Smooth muscle cell (in vitro differentiated cells): ENCODE measurements at regions not wholly inside any gene's neighbourhood (a gene's known extent, or its start where the extent isn't known, plus 50 kb on each side); places are given as distances from the start of the nearest gene placed in this dataset.

Experiments
- DNase-seq: peaks from one replicate; lab custom pipeline; 2025; ENCODE audit not compliant: unreplicated experiment; lab: John Stamatoyannopoulos, UW
- H2AFZ ChIP-seq: fragments of 200-600 bp; sonication (generic); 2 replicates; pipeline ENCODE4 v1.6.0; 2016; ENCODE audit warnings: antibody characterized with exemption, low read depth, mild to moderate bottlenecking
- H3F3A ChIP-seq: fragments of 200-600 bp; sonication (generic); 2 replicates; pipeline ENCODE4 v1.6.0; 2017; ENCODE audit warnings: antibody characterized with exemption, low read depth
- H3K27ac ChIP-seq: fragments of 200-600 bp; sonication (generic); 2 replicates; pipeline ENCODE4 v1.5.1; 2016; ENCODE audit warnings: low read depth, mild to moderate bottlenecking
- H3K27me3 ChIP-seq: fragments of 200-600 bp; sonication (generic); 2 replicates; pipeline ENCODE4 v1.6.1; 2016; ENCODE audit warnings: low read depth, mild to moderate bottlenecking
- H3K36me3 ChIP-seq: fragments of 200-600 bp; sonication (generic); 2 replicates; pipeline ENCODE4 v1.5.1; 2016; ENCODE audit warnings: low read depth
- H3K4me1 ChIP-seq: fragments of 200-600 bp; sonication (generic); 2 replicates; pipeline ENCODE4 v1.5.1; 2016; ENCODE audit warnings: low read depth
- H3K4me2 ChIP-seq: fragments of 200-600 bp; sonication (generic); 2 replicates; pipeline ENCODE4 v1.6.0; 2016; ENCODE audit warnings: mild to moderate bottlenecking
- H3K4me3 ChIP-seq: fragments of 200-600 bp; sonication (generic); 2 replicates; pipeline ENCODE4 v1.5.1; 2016; ENCODE audit warnings: mild to moderate bottlenecking
- H3K79me2 ChIP-seq: fragments of 200-600 bp; sonication (generic); 2 replicates; pipeline ENCODE4 v1.6.0; 2016; ENCODE audit warnings: low read depth, mild to moderate bottlenecking
- H3K9ac ChIP-seq: fragments of 200-600 bp; sonication (generic); 2 replicates; pipeline ENCODE4 v1.6.0; 2016; ENCODE audit warnings: low read depth
- H3K9me3 ChIP-seq: fragments of 200-600 bp; sonication (generic); replicated peaks from 2 replicates; pipeline ENCODE4 v1.5.1; 2016; ENCODE audit warnings: low read depth
- H4K20me1 ChIP-seq: fragments of 200-600 bp; sonication (generic); 2 replicates; pipeline ENCODE4 v1.6.0; 2016; ENCODE audit warnings: low read depth
- WGBS: methylation state at CpG from one replicate; pipeline ENCODE4 v1.1.7; 2016; ENCODE audit warnings: low lambda C conversion rate; 5-methylcytosine and 5-hydroxymethylcytosine counted together
- TF ChIP-seq, protein P1 (sequence below): fragments of 200-600 bp; sonication (generic); IDR thresholded peaks from 2 replicates; pipeline ENCODE4 v1.5.1; 2017; ENCODE audit warnings: borderline replicate concordance, mild to moderate bottlenecking, antibody characterized with exemption; ENCODE audit not compliant: insufficient read depth, poor library complexity, severe bottlenecking

DNA sequence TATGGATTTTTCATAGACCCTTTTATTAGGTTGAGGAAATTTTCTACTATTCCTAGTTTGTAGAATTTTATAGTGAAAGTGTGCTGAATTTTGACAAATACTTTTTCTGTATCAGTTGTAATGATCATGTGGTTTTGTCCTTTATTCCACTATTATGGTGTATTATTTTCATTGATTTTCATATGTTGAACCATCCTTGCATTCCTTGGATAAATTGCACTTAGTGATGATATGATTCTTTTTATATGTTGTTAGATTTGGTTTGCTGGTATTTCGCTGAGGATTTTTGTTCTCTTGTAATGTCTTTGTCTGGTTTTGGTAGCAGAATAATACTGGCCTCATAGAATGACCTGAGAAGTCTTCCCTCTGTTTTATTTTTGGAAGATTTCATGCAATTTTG, 140.6 kb upstream of the CDK6 start:
- H3F3A ChIP-seq = no peaks in the 10 kb centered on the region
- H3K79me2 ChIP-seq = no peaks in the 10 kb centered on the region
- H3K9me3 ChIP-seq = peaks cover 20% of the 10 kb centered on the region
- no peaks in the 10 kb centered on the region for H4K20me1 ChIP-seq
- H3K4me2 ChIP-seq = no peak overlapping the region
- no peaks in the 10 kb centered on the region for H3K27me3 ChIP-seq
- TF ChIP-seq, protein P1, sequence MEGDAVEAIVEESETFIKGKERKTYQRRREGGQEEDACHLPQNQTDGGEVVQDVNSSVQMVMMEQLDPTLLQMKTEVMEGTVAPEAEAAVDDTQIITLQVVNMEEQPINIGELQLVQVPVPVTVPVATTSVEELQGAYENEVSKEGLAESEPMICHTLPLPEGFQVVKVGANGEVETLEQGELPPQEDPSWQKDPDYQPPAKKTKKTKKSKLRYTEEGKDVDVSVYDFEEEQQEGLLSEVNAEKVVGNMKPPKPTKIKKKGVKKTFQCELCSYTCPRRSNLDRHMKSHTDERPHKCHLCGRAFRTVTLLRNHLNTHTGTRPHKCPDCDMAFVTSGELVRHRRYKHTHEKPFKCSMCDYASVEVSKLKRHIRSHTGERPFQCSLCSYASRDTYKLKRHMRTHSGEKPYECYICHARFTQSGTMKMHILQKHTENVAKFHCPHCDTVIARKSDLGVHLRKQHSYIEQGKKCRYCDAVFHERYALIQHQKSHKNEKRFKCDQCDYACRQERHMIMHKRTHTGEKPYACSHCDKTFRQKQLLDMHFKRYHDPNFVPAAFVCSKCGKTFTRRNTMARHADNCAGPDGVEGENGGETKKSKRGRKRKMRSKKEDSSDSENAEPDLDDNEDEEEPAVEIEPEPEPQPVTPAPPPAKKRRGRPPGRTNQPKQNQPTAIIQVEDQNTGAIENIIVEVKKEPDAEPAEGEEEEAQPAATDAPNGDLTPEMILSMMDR = no peak
- no peak overlapping the region for H3K27ac ChIP-seq
- H3K9ac ChIP-seq = no peak overlapping the region
- H3K36me3 ChIP-seq = no peaks in the 10 kb centered on the region
- no peak for DNase-seq
- H3K4me3 ChIP-seq = no peak overlapping the region
- H3K4me1 ChIP-seq = no peaks in the 10 kb centered on the region
- H2AFZ ChIP-seq = no peak overlapping the region
- WGBS = 80% methylated on average over 1 of the region's 1 CpG

DNA sequence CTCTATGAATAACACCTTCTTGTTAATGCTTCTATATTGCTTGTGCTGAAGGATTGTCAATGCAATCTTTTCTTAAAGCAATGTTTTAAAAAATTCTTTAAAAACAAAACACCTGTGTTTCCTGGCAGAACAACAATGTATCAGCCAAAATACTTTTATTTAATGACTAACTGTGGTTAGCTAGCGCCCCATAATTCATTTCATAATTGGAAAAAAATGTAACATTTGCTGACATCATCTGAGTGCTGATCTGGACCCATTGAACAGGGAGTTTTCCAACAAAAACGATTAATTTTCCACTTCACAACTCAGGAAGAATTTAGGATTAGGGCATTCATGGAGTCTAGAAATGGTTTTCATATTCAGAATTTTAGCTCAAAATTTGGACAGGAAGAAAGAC, 137.6 kb upstream of the CDK6 start:
- Histone ChIP-seq H3K79me2 (no peaks in the 10 kb centered on the region), H3K4me3 (no peak overlapping the region), H3K9me3 (peaks cover 20% of the 10 kb centered on the region), H4K20me1 (no peaks in the 10 kb centered on the region), H3K4me1 (no peaks in the 10 kb centered on the region), H2AFZ (no peak overlapping the region), H3K27ac (no peak overlapping the region), H3F3A (no peaks in the 10 kb centered on the region), H3K4me2 (no peak overlapping the region), H3K27me3 (no peaks in the 10 kb centered on the region), H3K9ac (no peak overlapping the region), H3K36me3 (no peaks in the 10 kb centered on the region)
- TF ChIP-seq, protein P1 = no peak
- DNase-seq = no peak
- 81% methylated on average over 2 of the region's 2 CpGs for WGBS

DNA sequence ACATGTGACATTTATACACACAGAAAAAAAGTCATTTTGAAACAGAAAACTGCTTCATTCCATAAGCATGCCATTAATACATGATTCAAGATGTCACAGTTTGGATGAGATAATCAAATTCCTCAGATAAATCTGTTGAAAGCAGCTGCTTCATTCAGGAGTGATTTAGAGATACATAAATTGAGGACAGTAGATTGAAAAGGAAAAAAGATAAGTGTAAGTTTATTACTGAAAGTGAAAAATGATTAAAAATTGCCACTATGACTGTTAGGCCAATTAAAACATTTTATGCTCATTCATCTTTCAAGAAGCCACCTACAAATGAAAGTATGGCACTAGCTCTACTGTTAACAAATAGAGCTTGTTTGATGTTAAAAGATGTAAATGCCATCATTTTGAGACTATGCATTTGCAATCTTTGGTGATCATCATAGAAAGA, 136.9 kb upstream of the CDK6 start:
- no peak overlapping the region for H3K27ac ChIP-seq
- H2AFZ ChIP-seq = no peak overlapping the region
- peaks cover 17% of the 10 kb centered on the region for H3K9me3 ChIP-seq
- no peaks in the 10 kb centered on the region for H3K36me3 ChIP-seq
- H4K20me1 ChIP-seq = no peaks in the 10 kb centered on the region
- no peaks in the 10 kb centered on the region for H3K79me2 ChIP-seq
- H3K27me3 ChIP-seq = no peaks in the 10 kb centered on the region
- H3K4me2 ChIP-seq = no peak overlapping the region
- no peak for DNase-seq
- H3K4me1 ChIP-seq = no peaks in the 10 kb centered on the region
- no peaks in the 10 kb centered on the region for H3F3A ChIP-seq
- no peak overlapping the region for H3K9ac ChIP-seq
- TF ChIP-seq, protein P1 = no peak
- no peak overlapping the region for H3K4me3 ChIP-seq

DNA sequence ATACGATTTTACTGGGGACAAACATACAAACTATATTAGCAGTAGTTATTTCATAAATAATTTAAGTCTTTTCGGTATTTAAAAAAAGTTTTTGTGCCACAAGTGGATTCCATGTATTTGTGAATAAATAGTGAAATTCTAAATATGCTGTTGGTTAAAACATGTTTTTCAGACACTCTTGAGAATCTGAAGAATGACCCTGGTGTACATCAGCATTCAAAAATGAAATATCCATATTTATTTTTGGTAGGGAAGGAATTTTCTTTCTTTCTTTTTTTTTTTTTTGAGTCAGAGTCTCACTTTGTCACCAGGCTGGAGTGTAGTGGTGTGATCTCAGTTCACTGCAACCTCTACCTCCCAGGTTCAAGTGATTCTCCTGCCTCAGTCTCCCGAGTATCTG, 136.1 kb upstream of the CDK6 start:
- no peaks in the 10 kb centered on the region for H3K4me1 ChIP-seq
- no peak overlapping the region for H2AFZ ChIP-seq
- H3K79me2 ChIP-seq = no peaks in the 10 kb centered on the region
- no peaks in the 10 kb centered on the region for H3K36me3 ChIP-seq
- no peak overlapping the region for H3K27ac ChIP-seq
- no peaks in the 10 kb centered on the region for H3F3A ChIP-seq
- no peaks in the 10 kb centered on the region for H3K27me3 ChIP-seq
- H3K4me2 ChIP-seq = no peak overlapping the region
- H3K9ac ChIP-seq = no peak overlapping the region
- H3K4me3 ChIP-seq = no peak overlapping the region
- H3K9me3 ChIP-seq = peaks cover 10% of the 10 kb centered on the region
- TF ChIP-seq, protein P1 = no peak
- no peaks in the 10 kb centered on the region for H4K20me1 ChIP-seq
- WGBS = 92% methylated on average over 3 of the region's 3 CpGs
- no peak for DNase-seq
